ENCODE measurements at regions not wholly inside any gene's neighbourhood (a gene's known extent, or its start where the extent isn't known, plus 50 kb on each side); places are given as distances from the start of the nearest gene placed in this dataset.

DNA sequence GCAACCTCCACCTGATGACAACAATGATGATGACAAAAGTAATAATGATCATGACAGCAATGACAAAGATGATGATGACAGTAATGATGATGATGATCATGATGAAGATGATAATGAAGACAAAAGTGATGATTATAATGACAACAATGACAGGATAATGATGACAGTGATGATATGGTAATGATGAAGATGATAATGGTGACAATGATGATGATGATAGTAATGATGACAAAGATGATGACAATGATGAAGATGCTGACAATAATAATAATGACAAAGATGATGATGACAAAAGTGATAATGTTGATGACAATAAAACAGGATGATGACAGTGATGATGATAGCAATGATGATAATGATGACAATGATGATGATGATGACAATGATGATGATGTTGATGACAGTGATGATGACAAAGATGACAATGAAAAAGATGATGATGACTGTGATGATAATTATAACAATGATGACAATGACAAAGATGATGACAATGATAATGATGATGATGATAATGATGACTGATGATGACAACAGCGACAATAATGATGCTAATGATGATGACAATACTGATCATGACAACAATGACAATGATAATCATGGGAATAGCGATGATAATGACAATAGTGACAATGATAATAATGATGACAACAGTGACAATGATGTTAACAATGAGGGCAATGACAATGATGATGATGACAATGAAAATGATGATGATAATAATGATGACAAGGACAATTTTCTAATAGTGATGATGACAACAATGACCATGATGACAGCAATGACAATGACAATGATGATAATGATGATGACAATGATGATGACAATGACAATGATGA, 1106.5 kb upstream of the AUTS2 start:
- Mint-ChIP-seq H3K4me1 (no peaks in the 10 kb centered on the region), H3K4me3 (no peak overlapping the region), H3K36me3 (ENCODE audit: insufficient read depth) (no peaks in the 10 kb centered on the region), H3K27me3 (no peaks in the 10 kb centered on the region), H3K27ac (ENCODE audit: low read depth) (no peak overlapping the region), H3K9me3 (peaks cover under 1% of the 10 kb centered on the region)
- no peak for ATAC-seq (replicated peaks; ENCODE audit: extremely low read depth, poor library complexity, severe bottlenecking)
- no peak for DNase-seq (ENCODE audit: low spot score in 2 of 2)

- Mint-ChIP-seq H3K4me3 (no peak overlapping the region), H3K4me1 (no peaks in the 10 kb centered on the region), H3K9me3 (peaks cover 6% of the 10 kb centered on the region), H3K27me3 (no peaks in the 10 kb centered on the region), H3K36me3 (ENCODE audit: insufficient read depth) (no peaks in the 10 kb centered on the region), H3K27ac (ENCODE audit: low read depth) (no peak overlapping the region)
- no peak for DNase-seq (ENCODE audit: low spot score in 2 of 2)
- no peak for ATAC-seq (replicated peaks; ENCODE audit: extremely low read depth, poor library complexity, severe bottlenecking)
Observed at GRCh38 chr7:68492359-68492690, 1106.0 kb upstream of the AUTS2 start.

DNA sequence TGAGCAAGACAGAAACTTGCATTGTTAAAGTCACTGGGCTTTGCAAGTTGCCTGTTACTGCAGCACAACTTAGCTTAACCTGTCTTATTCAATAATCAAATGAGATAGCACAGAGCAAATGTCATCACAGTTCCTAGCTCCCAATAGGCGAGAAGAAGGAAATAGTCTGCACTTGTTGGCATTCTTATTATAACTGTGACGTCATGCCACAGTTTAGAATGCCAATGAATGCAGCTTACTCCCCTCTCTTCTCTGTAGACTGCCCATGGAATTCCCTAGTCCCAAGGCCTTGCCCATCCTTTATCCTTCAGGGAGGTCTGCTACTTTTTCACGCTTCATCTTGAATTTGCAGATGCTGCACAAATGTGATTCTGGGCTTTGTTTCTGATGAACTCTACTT, 1094.9 kb upstream of the AUTS2 start:
- ATAC-seq (replicated peaks; ENCODE audit: extremely low read depth, poor library complexity, severe bottlenecking) (no peak), DNase-seq (ENCODE audit: low spot score in 2 of 2) (no peak)
- no peak overlapping the region for H3K27ac Mint-ChIP-seq (ENCODE audit: low read depth)
- no peaks in the 10 kb centered on the region for H3K27me3 Mint-ChIP-seq
- no peaks in the 10 kb centered on the region for H3K4me1 Mint-ChIP-seq
- no peak overlapping the region for H3K4me3 Mint-ChIP-seq
- H3K36me3 Mint-ChIP-seq (ENCODE audit: insufficient read depth): no peaks in the 10 kb centered on the region
- peaks cover 28% of the 10 kb centered on the region for H3K9me3 Mint-ChIP-seq

DNA sequence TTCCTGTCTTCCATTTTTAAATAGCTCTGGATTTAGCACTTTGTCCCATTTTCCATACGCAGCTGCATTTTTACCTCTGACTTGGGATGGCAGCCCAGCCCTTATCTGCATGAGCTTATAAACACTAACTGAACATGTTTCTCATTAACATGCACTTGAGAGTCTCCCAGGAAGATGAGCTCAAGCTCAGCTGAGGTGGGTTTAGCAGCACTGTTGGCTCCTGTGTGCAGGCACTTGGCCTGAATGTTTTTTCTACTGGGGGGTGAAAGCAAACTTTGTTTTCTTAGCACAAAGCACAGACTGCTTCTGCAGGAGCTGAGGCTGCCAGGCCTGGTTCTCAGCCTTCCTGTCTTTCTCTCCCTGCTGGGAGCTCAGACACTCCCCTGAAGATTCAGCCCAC, 1093.6 kb upstream of the AUTS2 start:
- DNase-seq (ENCODE audit: low spot score in 2 of 2) (no peak), ATAC-seq (replicated peaks; ENCODE audit: extremely low read depth, poor library complexity, severe bottlenecking) (no peak)
- no peak overlapping the region for H3K27ac Mint-ChIP-seq (ENCODE audit: low read depth)
- H3K4me1 Mint-ChIP-seq: no peaks in the 10 kb centered on the region
- H3K36me3 Mint-ChIP-seq (ENCODE audit: insufficient read depth): no peaks in the 10 kb centered on the region
- no peak overlapping the region for H3K4me3 Mint-ChIP-seq
- no peaks in the 10 kb centered on the region for H3K27me3 Mint-ChIP-seq
- H3K9me3 Mint-ChIP-seq: peaks cover 36% of the 10 kb centered on the region

DNA sequence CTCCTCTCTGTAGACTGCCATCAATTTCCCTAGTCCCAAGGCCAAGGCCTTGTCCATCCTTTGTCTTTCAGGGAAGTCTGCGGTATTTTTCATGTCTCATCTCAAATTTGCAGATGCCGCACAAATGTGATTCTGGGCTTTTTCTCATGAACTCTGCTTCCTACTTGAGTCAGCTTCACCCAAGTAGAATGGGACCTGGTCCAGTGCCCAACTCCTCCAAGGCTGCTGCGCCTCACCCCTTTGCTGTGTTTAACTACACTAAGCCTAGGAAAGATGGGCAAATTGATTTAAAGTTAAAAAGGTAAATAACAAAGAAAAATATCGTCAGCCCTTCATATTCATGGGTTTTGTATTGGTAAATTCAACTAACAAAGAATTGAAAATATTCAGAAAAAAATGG, 1092.6 kb upstream of the AUTS2 start:
- Mint-ChIP-seq H3K27me3 (no peaks in the 10 kb centered on the region), H3K4me1 (no peaks in the 10 kb centered on the region), H3K36me3 (ENCODE audit: insufficient read depth) (no peaks in the 10 kb centered on the region), H3K27ac (ENCODE audit: low read depth) (no peak overlapping the region), H3K9me3 (peaks cover 36% of the 10 kb centered on the region), H3K4me3 (no peak overlapping the region)
- ATAC-seq (replicated peaks; ENCODE audit: extremely low read depth, poor library complexity, severe bottlenecking): no peak
- DNase-seq (ENCODE audit: low spot score in 2 of 2): no peak

GRCh38 chr7:68507668-68508067, 1090.6 kb upstream of the AUTS2 start:
- Mint-ChIP-seq H3K4me3 (no peak overlapping the region), H3K27ac (ENCODE audit: low read depth) (no peak overlapping the region), H3K36me3 (ENCODE audit: insufficient read depth) (no peaks in the 10 kb centered on the region), H3K9me3 (peaks cover 31% of the 10 kb centered on the region), H3K27me3 (no peaks in the 10 kb centered on the region), H3K4me1 (no peaks in the 10 kb centered on the region)
- DNase-seq (ENCODE audit: low spot score in 2 of 2): no peak
- ATAC-seq (replicated peaks; ENCODE audit: extremely low read depth, poor library complexity, severe bottlenecking): no peak

DNA sequence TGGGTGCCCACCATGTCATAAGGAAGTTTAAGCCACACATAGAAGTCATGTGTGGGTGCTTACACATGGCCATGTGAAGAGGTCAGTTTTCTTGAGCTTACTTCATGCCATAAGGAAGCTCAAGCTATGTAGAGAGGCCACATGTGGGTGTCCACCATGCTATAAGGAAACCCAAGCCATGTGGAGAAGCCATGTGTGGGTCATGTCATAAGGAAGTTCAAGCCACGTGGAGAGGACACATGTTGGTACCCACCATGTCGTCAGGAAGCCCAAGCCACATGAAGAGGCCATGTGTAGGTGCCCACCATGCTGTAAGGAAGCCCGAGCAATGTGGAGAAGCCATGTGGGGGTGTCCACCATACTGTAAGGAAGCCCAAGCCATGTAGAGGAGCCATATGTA, 1089.2 kb upstream of the AUTS2 start:
- no peaks in the 10 kb centered on the region for H3K36me3 Mint-ChIP-seq (ENCODE audit: insufficient read depth)
- H3K27ac Mint-ChIP-seq (ENCODE audit: low read depth): no peak overlapping the region
- peaks cover 26% of the 10 kb centered on the region for H3K9me3 Mint-ChIP-seq
- ATAC-seq (replicated peaks; ENCODE audit: extremely low read depth, poor library complexity, severe bottlenecking) (no peak), DNase-seq (ENCODE audit: low spot score in 2 of 2) (no peak)
- H3K4me3 Mint-ChIP-seq: no peak overlapping the region
- H3K27me3 Mint-ChIP-seq: no peaks in the 10 kb centered on the region
- no peaks in the 10 kb centered on the region for H3K4me1 Mint-ChIP-seq

- ATAC-seq (replicated peaks; ENCODE audit: extremely low read depth, poor library complexity, severe bottlenecking): no peak
- no peak for DNase-seq (ENCODE audit: low spot score in 2 of 2)
- Mint-ChIP-seq H3K4me3 (no peak overlapping the region), H3K9me3 (peaks cover 23% of the 10 kb centered on the region), H3K27ac (ENCODE audit: low read depth) (no peak overlapping the region), H3K36me3 (ENCODE audit: insufficient read depth) (no peaks in the 10 kb centered on the region), H3K4me1 (no peaks in the 10 kb centered on the region), H3K27me3 (no peaks in the 10 kb centered on the region)
Observed at GRCh38 chr7:68509603-68510002, 1088.7 kb upstream of the AUTS2 start.

DNA sequence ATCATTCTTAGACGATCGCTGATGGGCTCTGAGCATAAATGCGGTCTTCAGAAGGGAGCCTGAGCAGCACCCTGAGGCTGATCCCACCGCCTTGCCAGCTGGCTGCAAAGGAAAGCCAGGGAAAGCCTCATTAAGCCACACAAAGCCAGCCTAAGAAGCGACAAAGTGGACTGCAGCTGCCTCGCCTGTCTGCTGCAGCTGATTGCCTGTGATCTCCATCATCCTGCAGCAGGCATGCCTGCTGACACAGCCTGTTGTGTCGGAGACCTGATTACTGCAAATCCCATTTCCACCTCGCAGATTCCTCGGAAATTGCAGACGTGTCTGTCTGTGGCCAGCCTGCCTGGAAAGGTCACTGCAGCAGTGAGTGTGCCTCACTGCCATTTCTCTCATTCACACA, 1087.0 kb upstream of the AUTS2 start:
- no peaks in the 10 kb centered on the region for H3K36me3 Mint-ChIP-seq (ENCODE audit: insufficient read depth)
- no peak for DNase-seq (ENCODE audit: low spot score in 2 of 2)
- no peak overlapping the region for H3K4me3 Mint-ChIP-seq
- no peaks in the 10 kb centered on the region for H3K4me1 Mint-ChIP-seq
- H3K27ac Mint-ChIP-seq (ENCODE audit: low read depth): no peak overlapping the region
- ATAC-seq (replicated peaks; ENCODE audit: extremely low read depth, poor library complexity, severe bottlenecking): no peak
- H3K9me3 Mint-ChIP-seq: peaks cover 26% of the 10 kb centered on the region
- H3K27me3 Mint-ChIP-seq: no peaks in the 10 kb centered on the region

GRCh38 chr7:68512466-68512865, 1085.8 kb upstream of the AUTS2 start:
- Mint-ChIP-seq H3K36me3 (ENCODE audit: insufficient read depth) (no peaks in the 10 kb centered on the region), H3K4me3 (no peak overlapping the region), H3K27ac (ENCODE audit: low read depth) (no peak overlapping the region), H3K4me1 (no peaks in the 10 kb centered on the region), H3K9me3 (peaks cover 21% of the 10 kb centered on the region), H3K27me3 (no peaks in the 10 kb centered on the region)
- no peak for DNase-seq (ENCODE audit: low spot score in 2 of 2)
- no peak for ATAC-seq (replicated peaks; ENCODE audit: extremely low read depth, poor library complexity, severe bottlenecking)

DNA sequence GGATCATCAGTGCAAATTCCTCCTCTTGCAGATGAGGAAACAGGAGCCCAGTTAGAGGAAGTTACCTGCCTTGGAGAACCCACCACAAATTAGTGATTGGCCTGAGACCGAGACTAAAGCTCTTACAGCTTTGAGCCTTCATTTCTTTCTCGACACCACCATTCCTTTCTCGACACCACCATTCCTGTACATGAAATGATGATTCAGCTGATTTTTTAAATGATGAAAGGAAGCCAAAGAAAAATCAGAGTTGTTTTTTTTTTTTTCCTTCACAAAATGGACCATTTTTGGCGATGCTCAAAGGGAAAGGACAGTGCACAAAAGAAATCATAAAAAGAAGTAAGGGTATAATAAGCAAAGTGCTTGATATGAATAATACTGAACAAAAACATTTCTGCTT, 1080.2 kb upstream of the AUTS2 start:
- no peak overlapping the region for H3K4me3 Mint-ChIP-seq
- H3K27me3 Mint-ChIP-seq: no peaks in the 10 kb centered on the region
- no peak overlapping the region for H3K27ac Mint-ChIP-seq (ENCODE audit: low read depth)
- ATAC-seq (replicated peaks; ENCODE audit: extremely low read depth, poor library complexity, severe bottlenecking) (no peak), DNase-seq (ENCODE audit: low spot score in 2 of 2) (no peak)
- H3K4me1 Mint-ChIP-seq: no peaks in the 10 kb centered on the region
- H3K36me3 Mint-ChIP-seq (ENCODE audit: insufficient read depth): no peaks in the 10 kb centered on the region
- peaks cover 21% of the 10 kb centered on the region for H3K9me3 Mint-ChIP-seq

GRCh38 chr7:68524126-68524525, 1074.1 kb upstream of the AUTS2 start:
- H3K4me1 Mint-ChIP-seq: no peaks in the 10 kb centered on the region
- H3K4me3 Mint-ChIP-seq: no peak overlapping the region
- no peak overlapping the region for H3K27ac Mint-ChIP-seq (ENCODE audit: low read depth)
- DNase-seq (ENCODE audit: low spot score in 2 of 2) (no peak), ATAC-seq (replicated peaks; ENCODE audit: extremely low read depth, poor library complexity, severe bottlenecking) (no peak)
- no peaks in the 10 kb centered on the region for H3K27me3 Mint-ChIP-seq
- H3K36me3 Mint-ChIP-seq (ENCODE audit: insufficient read depth): no peaks in the 10 kb centered on the region
- H3K9me3 Mint-ChIP-seq: peaks cover 23% of the 10 kb centered on the region

DNA sequence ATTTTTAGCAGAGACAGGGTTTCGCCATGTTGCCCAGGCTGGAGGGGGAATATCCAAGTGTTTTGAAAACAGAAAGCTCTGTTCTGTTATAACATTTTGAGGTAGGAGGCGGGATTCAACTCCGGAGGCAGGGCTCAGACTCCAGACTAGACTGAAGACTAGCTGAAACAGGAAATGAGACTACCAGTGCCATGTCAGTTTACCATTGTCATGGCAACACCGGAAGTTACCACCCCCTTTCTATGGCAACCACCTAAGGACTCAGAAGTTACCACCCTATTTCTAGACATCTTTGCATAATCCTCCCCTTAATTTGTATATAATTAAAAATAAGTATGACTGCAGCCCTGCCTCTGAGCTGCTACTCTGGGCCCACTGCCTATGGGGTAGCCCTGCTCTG, 1069.1 kb upstream of the AUTS2 start:
- Mint-ChIP-seq H3K36me3 (ENCODE audit: insufficient read depth) (no peaks in the 10 kb centered on the region), H3K9me3 (peaks cover 21% of the 10 kb centered on the region), H3K4me1 (no peaks in the 10 kb centered on the region), H3K4me3 (no peak overlapping the region), H3K27me3 (no peaks in the 10 kb centered on the region), H3K27ac (ENCODE audit: low read depth) (no peak overlapping the region)
- ATAC-seq (replicated peaks; ENCODE audit: extremely low read depth, poor library complexity, severe bottlenecking) (no peak), DNase-seq (ENCODE audit: low spot score in 2 of 2) (no peak)

Data from central memory CD8-positive, alpha-beta T cell (primary cell).